HEK293 (cell line): ENCODE measurements at regions not wholly inside any gene's neighbourhood (a gene's known extent, or its start where the extent isn't known, plus 50 kb on each side); places are given as distances from the start of the nearest gene placed in this dataset.
A peak's percentile ranks its signal among the peaks of the same experiment; 100 is the strongest.

ENCODE experiments used
- CTCF ChIA-PET: fragments of 350-600 bp; formaldehyde crosslinking; extraction: SDS; loops from one replicate; lab custom pipeline; 2021; ENCODE audit warnings: antibody characterized with exemption; lab: Yijun Ruan, JAX
- POLR2A ChIA-PET: fragments of 300-600 bp; formaldehyde crosslinking; extraction: SDS; loops from one replicate; lab custom pipeline; 2020; ENCODE audit warnings: antibody characterized with exemption, inconsistent platforms; lab: Yijun Ruan, JAX
- H3K27ac ChIP-seq: fragments of 200-500 bp; sonication (Bioruptor generic); 2 replicates; pipeline ENCODE4 v1.5.1; 2014; ENCODE audit warnings: low read depth, low read length, control low read depth, inconsistent platforms; ENCODE audit errors: extremely low read depth
- H3K36me3 ChIP-seq, 2 experiments: fragments of 200-500 bp in 1 of 2; sonication (Bioruptor generic) in 1 of 2; 1 replicate in 1 of 2; 2 replicates in 1 of 2; pipeline ENCODE4 v1.5.1; 2014 to 2017; ENCODE audit warnings: inconsistent platforms in 2 of 2, low read length in 2 of 2; ENCODE audit not compliant: control insufficient read depth in 2 of 2, insufficient read depth in 1 of 2
- H3K4me1 ChIP-seq: fragments of 200-500 bp; sonication (Bioruptor generic); 2 replicates; pipeline ENCODE4 v1.5.1; 2014; ENCODE audit warnings: mild to moderate bottlenecking, low read length, inconsistent platforms; ENCODE audit not compliant: control insufficient read depth, insufficient read depth
- H3K4me3 ChIP-seq: 2 replicates; pipeline ENCODE4 v1.5.1; 2011; ENCODE audit warnings: low read depth, mild to moderate bottlenecking, control low read depth, low read length, moderate library complexity
- H3K9me3 ChIP-seq: fragments of 200-500 bp; sonication (Bioruptor generic); 2 replicates; pipeline ENCODE4 v1.5.1; 2014; ENCODE audit warnings: low read depth, low read length, inconsistent platforms; ENCODE audit not compliant: control insufficient read depth, insufficient read depth
- BCL11A ChIP-seq: fragments of 450-650 bp; formaldehyde crosslinking; IDR thresholded peaks from 2 replicates; pipeline ENCODE4 v1.5.1; 2016; ENCODE audit warnings: low read depth, missing biosample characterization, missing genetic modification characterization
- FEZF1 ChIP-seq: fragments of 450-650 bp; formaldehyde crosslinking; IDR thresholded peaks from 2 replicates; pipeline ENCODE4 v1.5.1; 2016; ENCODE audit warnings: missing biosample characterization, missing genetic modification characterization
- GFI1B ChIP-seq: fragments of 450-650 bp; formaldehyde crosslinking; IDR thresholded peaks from 2 replicates; pipeline ENCODE4 v1.5.1; 2016; ENCODE audit warnings: missing biosample characterization, missing genetic modification characterization
- GLI4 ChIP-seq: fragments of 450-650 bp; formaldehyde crosslinking; IDR thresholded peaks from 2 replicates; pipeline ENCODE4 v1.5.1; 2016; ENCODE audit warnings: missing biosample characterization, missing genetic modification characterization
- OSR2 ChIP-seq: fragments of 450-650 bp; formaldehyde crosslinking; IDR thresholded peaks from 2 replicates; pipeline ENCODE4 v1.5.1; 2016; ENCODE audit warnings: missing biosample characterization, missing genetic modification characterization
- PRDM1 ChIP-seq: fragments of 450-650 bp; formaldehyde crosslinking; IDR thresholded peaks from 2 replicates; pipeline ENCODE4; 2016; ENCODE audit warnings: missing biosample characterization, missing genetic modification characterization
- YY2 ChIP-seq: fragments of 450-650 bp; formaldehyde crosslinking; IDR thresholded peaks from 2 replicates; pipeline ENCODE4 v1.5.1; 2016; ENCODE audit warnings: missing biosample characterization, missing genetic modification characterization
- ZIC2 ChIP-seq: fragments of 450-650 bp; formaldehyde crosslinking; IDR thresholded peaks from 2 replicates; pipeline ENCODE4 v1.5.1; 2016; ENCODE audit warnings: missing biosample characterization, missing genetic modification characterization
- ZNF114 ChIP-seq: fragments of 450-650 bp; formaldehyde crosslinking; IDR thresholded peaks from 2 replicates; pipeline ENCODE4 v1.5.0; 2017; ENCODE audit warnings: missing biosample characterization, missing genetic modification characterization
- ZNF394 ChIP-seq: fragments of 450-650 bp; formaldehyde crosslinking; IDR thresholded peaks from 2 replicates; pipeline ENCODE4 v1.5.1; 2016; ENCODE audit warnings: missing biosample characterization, missing genetic modification characterization, mild to moderate bottlenecking, moderate library complexity, borderline replicate concordance
- ZNF521 ChIP-seq: fragments of 450-650 bp; formaldehyde crosslinking; IDR thresholded peaks from 2 replicates; pipeline ENCODE4 v1.5.1; 2017; ENCODE audit warnings: missing biosample characterization, mild to moderate bottlenecking, missing genetic modification characterization
- ZNF529 ChIP-seq: fragments of 450-650 bp; formaldehyde crosslinking; IDR thresholded peaks from 2 replicates; pipeline ENCODE4 v1.5.1; 2017; ENCODE audit warnings: missing genetic modification characterization, missing biosample characterization; ENCODE audit not compliant: insufficient replicate concordance
- ZNF530 ChIP-seq: fragments of 450-650 bp; formaldehyde crosslinking; IDR thresholded peaks from 2 replicates; pipeline ENCODE4 v1.5.1; 2016; ENCODE audit warnings: low read depth, missing biosample characterization, missing genetic modification characterization
- ZNF544 ChIP-seq: fragments of 450-650 bp; formaldehyde crosslinking; IDR thresholded peaks from 2 replicates; pipeline ENCODE4 v1.5.0; 2017; ENCODE audit warnings: missing biosample characterization, missing genetic modification characterization
- ZNF596 ChIP-seq: fragments of 450-650 bp; IDR thresholded peaks from 2 replicates; pipeline ENCODE4 v1.5.0; 2018; ENCODE audit warnings: missing biosample characterization, mild to moderate bottlenecking, missing genetic modification characterization, moderate library complexity
- ZNF610 ChIP-seq: fragments of 450-650 bp; formaldehyde crosslinking; IDR thresholded peaks from 2 replicates; pipeline ENCODE4 v1.5.1; 2016; ENCODE audit warnings: missing biosample characterization, missing genetic modification characterization, borderline replicate concordance
- ZNF677 ChIP-seq: fragments of 450-650 bp; IDR thresholded peaks from 2 replicates; pipeline ENCODE4 v1.5.0; 2018; ENCODE audit warnings: missing biosample characterization, mild to moderate bottlenecking, missing genetic modification characterization, moderate library complexity
- ZNF792 ChIP-seq: fragments of 450-650 bp; formaldehyde crosslinking; IDR thresholded peaks from 2 replicates; pipeline ENCODE4 v1.5.1; 2016; ENCODE audit warnings: missing biosample characterization, missing genetic modification characterization
- TF ChIP-seq, protein P1 (sequence below): fragments of 450-650 bp; formaldehyde crosslinking; IDR thresholded peaks from 2 replicates; pipeline ENCODE4 v1.5.1; 2016; ENCODE audit warnings: missing biosample characterization, missing genetic modification characterization
- TF ChIP-seq, protein P2 (sequence below): fragments of 450-650 bp; formaldehyde crosslinking; IDR thresholded peaks from 2 replicates; pipeline ENCODE4 v1.5.1; 2016; ENCODE audit warnings: missing biosample characterization, missing genetic modification characterization
- TF ChIP-seq, protein P3 (sequence below): fragments of 450-650 bp; formaldehyde crosslinking; IDR thresholded peaks from 2 replicates; pipeline ENCODE4 v1.5.1; 2016; ENCODE audit warnings: missing biosample characterization, missing genetic modification characterization
- TF ChIP-seq, protein P4 (sequence below): fragments of 450-650 bp; formaldehyde crosslinking; IDR thresholded peaks from 2 replicates; pipeline ENCODE4 v1.5.1; 2016; ENCODE audit warnings: missing biosample characterization, missing genetic modification characterization
- TF ChIP-seq, protein P5 (sequence below): fragments of 450-650 bp; formaldehyde crosslinking; IDR thresholded peaks from 2 replicates; pipeline ENCODE4 v1.5.1; 2017; ENCODE audit warnings: missing biosample characterization, missing genetic modification characterization
- TF ChIP-seq, protein P6 (sequence below): fragments of 450-650 bp; formaldehyde crosslinking; IDR thresholded peaks from 2 replicates; pipeline ENCODE4 v1.5.1; 2016; ENCODE audit warnings: missing biosample characterization, missing genetic modification characterization

DNA sequence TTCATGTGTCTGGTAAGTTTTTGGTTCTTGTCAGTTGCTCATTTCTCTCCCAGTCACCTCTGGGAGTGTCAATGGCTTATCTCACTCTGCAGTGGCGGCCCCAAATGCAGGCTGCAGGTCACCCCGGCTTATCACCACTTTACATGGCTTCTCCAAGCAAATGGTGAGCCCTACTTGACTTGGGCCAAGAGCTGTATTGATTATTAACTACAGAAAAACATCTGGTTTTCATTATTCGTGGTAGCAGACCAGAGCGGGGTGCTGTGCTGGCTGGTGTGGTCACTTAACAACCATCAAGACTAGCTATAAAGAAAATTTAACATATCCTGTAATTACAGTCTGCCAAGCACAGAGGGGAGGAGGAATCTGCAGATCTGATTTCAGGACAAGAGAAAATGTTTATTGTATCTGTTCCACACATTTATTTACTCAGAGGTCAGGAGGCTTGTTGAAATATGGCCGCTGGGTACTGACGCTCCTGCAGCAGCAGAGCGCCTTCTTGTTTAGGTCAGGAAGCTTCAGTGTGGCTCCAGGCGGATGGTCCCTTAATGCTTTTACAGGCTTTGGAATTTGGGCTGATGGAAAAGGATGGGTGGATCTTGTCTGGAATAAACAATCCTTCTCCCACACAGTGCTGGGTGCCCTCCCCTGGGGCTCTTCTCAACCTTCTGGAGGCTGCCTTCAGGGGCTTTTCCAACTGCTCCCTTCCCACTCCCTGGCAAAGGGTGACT lies 87.8 kb downstream of the HLX start:
- no peak overlapping the region; the same call in 1 of the 2 replicates for H3K27ac ChIP-seq
- ChIA-PET CTCF (interaction anchor here (1.0 kb wide), 1 partner anchor 65 kb away, joined by 3 read pairs; no protein-coding TSS in a partner anchor), POLR2A (no interaction called here)
- no peaks in the 10 kb centered on the region for H3K9me3 ChIP-seq
- peaks cover 4% of the 10 kb centered on the region for H3K4me1 ChIP-seq
- no peak overlapping the region for H3K4me3 ChIP-seq
- H3K36me3 ChIP-seq, result no peaks in the 10 kb centered on the region
- TF ChIP-seq ZNF529 (tag by site-specific recombination), result no peak
- TF ChIP-seq ZNF544 (tag by site-specific recombination), result no peak
- TF ChIP-seq, protein P1, sequence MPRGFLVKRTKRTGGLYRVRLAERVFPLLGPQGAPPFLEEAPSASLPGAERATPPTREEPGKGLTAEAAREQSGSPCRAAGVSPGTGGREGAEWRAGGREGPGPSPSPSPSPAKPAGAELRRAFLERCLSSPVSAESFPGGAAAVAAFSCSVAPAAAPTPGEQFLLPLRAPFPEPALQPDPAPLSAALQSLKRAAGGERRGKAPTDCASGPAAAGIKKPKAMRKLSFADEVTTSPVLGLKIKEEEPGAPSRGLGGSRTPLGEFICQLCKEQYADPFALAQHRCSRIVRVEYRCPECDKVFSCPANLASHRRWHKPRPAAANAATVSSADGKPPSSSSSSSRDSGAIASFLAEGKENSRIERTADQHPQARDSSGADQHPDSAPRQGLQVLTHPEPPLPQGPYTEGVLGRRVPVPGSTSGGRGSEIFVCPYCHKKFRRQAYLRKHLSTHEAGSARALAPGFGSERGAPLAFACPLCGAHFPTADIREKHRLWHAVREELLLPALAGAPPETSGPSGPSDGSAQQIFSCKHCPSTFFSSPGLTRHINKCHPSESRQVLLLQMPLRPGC, result no peak
- TF ChIP-seq, protein P2, sequence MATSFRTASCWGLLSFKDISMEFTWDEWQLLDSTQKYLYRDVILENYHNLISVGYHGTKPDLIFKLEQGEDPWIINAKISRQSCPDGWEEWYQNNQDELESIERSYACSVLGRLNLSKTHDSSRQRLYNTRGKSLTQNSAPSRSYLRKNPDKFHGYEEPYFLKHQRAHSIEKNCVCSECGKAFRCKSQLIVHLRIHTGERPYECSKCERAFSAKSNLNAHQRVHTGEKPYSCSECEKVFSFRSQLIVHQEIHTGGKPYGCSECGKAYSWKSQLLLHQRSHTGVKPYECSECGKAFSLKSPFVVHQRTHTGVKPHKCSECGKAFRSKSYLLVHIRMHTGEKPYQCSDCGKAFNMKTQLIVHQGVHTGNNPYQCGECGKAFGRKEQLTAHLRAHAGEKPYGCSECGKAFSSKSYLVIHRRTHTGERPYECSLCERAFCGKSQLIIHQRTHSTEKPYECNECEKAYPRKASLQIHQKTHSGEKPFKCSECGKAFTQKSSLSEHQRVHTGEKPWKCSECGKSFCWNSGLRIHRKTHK (tag by site-specific recombination), result no peak
- TF ChIP-seq YY2 (tag by site-specific recombination), result no peak
- TF ChIP-seq ZNF677 (tag by site-specific recombination), result no peak
- no peak for TF ChIP-seq GFI1B (tag by site-specific recombination)
- TF ChIP-seq, protein P3, sequence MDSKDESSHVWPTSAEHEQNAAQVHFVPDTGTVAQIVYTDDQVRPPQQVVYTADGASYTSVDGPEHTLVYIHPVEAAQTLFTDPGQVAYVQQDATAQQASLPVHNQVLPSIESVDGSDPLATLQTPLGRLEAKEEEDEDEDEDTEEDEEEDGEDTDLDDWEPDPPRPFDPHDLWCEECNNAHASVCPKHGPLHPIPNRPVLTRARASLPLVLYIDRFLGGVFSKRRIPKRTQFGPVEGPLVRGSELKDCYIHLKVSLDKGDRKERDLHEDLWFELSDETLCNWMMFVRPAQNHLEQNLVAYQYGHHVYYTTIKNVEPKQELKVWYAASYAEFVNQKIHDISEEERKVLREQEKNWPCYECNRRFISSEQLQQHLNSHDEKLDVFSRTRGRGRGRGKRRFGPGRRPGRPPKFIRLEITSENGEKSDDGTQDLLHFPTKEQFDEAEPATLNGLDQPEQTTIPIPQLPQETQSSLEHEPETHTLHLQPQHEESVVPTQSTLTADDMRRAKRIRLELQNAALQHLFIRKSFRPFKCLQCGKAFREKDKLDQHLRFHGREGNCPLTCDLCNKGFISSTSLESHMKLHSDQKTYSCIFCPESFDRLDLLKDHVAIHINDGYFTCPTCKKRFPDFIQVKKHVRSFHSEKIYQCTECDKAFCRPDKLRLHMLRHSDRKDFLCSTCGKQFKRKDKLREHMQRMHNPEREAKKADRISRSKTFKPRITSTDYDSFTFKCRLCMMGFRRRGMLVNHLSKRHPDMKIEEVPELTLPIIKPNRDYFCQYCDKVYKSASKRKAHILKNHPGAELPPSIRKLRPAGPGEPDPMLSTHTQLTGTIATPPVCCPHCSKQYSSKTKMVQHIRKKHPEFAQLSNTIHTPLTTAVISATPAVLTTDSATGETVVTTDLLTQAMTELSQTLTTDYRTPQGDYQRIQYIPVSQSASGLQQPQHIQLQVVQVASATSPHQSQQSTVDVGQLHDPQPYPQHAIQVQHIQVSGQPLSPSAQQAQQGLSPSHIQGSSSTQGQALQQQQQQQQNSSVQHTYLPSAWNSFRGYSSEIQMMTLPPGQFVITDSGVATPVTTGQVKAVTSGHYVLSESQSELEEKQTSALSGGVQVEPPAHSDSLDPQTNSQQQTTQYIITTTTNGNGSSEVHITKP (tag by site-specific recombination), result no peak
- no peak for TF ChIP-seq ZIC2 (tag by site-specific recombination)
- no peak for TF ChIP-seq GLI4 (tag by site-specific recombination)
- TF ChIP-seq, protein P4, sequence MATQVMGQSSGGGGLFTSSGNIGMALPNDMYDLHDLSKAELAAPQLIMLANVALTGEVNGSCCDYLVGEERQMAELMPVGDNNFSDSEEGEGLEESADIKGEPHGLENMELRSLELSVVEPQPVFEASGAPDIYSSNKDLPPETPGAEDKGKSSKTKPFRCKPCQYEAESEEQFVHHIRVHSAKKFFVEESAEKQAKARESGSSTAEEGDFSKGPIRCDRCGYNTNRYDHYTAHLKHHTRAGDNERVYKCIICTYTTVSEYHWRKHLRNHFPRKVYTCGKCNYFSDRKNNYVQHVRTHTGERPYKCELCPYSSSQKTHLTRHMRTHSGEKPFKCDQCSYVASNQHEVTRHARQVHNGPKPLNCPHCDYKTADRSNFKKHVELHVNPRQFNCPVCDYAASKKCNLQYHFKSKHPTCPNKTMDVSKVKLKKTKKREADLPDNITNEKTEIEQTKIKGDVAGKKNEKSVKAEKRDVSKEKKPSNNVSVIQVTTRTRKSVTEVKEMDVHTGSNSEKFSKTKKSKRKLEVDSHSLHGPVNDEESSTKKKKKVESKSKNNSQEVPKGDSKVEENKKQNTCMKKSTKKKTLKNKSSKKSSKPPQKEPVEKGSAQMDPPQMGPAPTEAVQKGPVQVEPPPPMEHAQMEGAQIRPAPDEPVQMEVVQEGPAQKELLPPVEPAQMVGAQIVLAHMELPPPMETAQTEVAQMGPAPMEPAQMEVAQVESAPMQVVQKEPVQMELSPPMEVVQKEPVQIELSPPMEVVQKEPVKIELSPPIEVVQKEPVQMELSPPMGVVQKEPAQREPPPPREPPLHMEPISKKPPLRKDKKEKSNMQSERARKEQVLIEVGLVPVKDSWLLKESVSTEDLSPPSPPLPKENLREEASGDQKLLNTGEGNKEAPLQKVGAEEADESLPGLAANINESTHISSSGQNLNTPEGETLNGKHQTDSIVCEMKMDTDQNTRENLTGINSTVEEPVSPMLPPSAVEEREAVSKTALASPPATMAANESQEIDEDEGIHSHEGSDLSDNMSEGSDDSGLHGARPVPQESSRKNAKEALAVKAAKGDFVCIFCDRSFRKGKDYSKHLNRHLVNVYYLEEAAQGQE (tag by site-specific recombination), result no peak
- TF ChIP-seq ZNF530 (tag by site-specific recombination), result no peak
- 0 out of 2 replicates have a peak, but pooled peaks have one; percentile 9 for TF ChIP-seq FEZF1 (tag by site-specific recombination)
- TF ChIP-seq, protein P5, sequence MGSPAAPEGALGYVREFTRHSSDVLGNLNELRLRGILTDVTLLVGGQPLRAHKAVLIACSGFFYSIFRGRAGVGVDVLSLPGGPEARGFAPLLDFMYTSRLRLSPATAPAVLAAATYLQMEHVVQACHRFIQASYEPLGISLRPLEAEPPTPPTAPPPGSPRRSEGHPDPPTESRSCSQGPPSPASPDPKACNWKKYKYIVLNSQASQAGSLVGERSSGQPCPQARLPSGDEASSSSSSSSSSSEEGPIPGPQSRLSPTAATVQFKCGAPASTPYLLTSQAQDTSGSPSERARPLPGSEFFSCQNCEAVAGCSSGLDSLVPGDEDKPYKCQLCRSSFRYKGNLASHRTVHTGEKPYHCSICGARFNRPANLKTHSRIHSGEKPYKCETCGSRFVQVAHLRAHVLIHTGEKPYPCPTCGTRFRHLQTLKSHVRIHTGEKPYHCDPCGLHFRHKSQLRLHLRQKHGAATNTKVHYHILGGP (tag by site-specific recombination), result no peak
- TF ChIP-seq BCL11A (tag by site-specific recombination), result no peak
- TF ChIP-seq ZNF394 (tag by site-specific recombination), result no peak
- no peak for TF ChIP-seq ZNF792 (tag by site-specific recombination)
- TF ChIP-seq ZNF610 (tag by site-specific recombination), result peak; percentile 34; the same call in 1 of the 2 replicates
- TF ChIP-seq OSR2, result 0 out of 2 replicates have a peak, but pooled peaks have one; percentile 26
- TF ChIP-seq, protein P6, sequence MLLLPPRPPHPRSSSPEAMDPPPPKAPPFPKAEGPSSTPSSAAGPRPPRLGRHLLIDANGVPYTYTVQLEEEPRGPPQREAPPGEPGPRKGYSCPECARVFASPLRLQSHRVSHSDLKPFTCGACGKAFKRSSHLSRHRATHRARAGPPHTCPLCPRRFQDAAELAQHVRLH (tag by site-specific recombination), result no peak
- TF ChIP-seq ZNF114 (tag by site-specific recombination), result no peak
- no peak for TF ChIP-seq ZNF596 (tag by site-specific recombination)
- TF ChIP-seq PRDM1 (tag by site-specific recombination), result no peak
- no peak for TF ChIP-seq ZNF521 (tag by site-specific recombination)
